ENCODE measurements at regions not wholly inside any gene's neighbourhood (a gene's known extent, or its start where the extent isn't known, plus 50 kb on each side); places are given as distances from the start of the nearest gene placed in this dataset.

GRCh38 chr5:117058740-117059139, 484.1 kb upstream of the SEMA6A start:
- in situ Hi-C loops (cut with MboI; ENCODE audit: low sequenced_read_pairs), result no loop called here

- in situ Hi-C loops (cut with MboI; ENCODE audit: low sequenced_read_pairs), result no loop called here
These were observed 480.9 kb upstream of the SEMA6A start for GRCh38 chr5:117055517-117055916.

GRCh38 chr5:117054911-117055310, 480.3 kb upstream of the SEMA6A start:
- in situ Hi-C loops (cut with MboI; ENCODE audit: low sequenced_read_pairs), result no loop called here

GRCh38 chr5:117054141-117054540, 479.5 kb upstream of the SEMA6A start:
- in situ Hi-C loops (cut with MboI; ENCODE audit: low sequenced_read_pairs), result no loop called here

- in situ Hi-C loops (cut with MboI; ENCODE audit: low sequenced_read_pairs), result no loop called here
These were observed 467.4 kb upstream of the SEMA6A start for GRCh38 chr5:117041926-117042595.

GRCh38 chr5:117039035-117039434, 464.4 kb upstream of the SEMA6A start:
- in situ Hi-C loops (cut with MboI; ENCODE audit: low sequenced_read_pairs), result no loop called here

- in situ Hi-C loops (cut with MboI; ENCODE audit: low sequenced_read_pairs), result no loop called here
These were observed 452.8 kb upstream of the SEMA6A start for GRCh38 chr5:117027384-117027783.

- in situ Hi-C loops (cut with MboI; ENCODE audit: low sequenced_read_pairs), result no loop called here
These were observed 446.4 kb upstream of the SEMA6A start for GRCh38 chr5:117020999-117021398.

- in situ Hi-C loops (cut with MboI; ENCODE audit: low sequenced_read_pairs), result no loop called here
These were observed 438.8 kb upstream of the SEMA6A start for GRCh38 chr5:117013280-117013877.

GRCh38 chr5:117010574-117010973, 436.0 kb upstream of the SEMA6A start:
- in situ Hi-C loops (cut with MboI; ENCODE audit: low sequenced_read_pairs), result no loop called here

- in situ Hi-C loops (cut with MboI; ENCODE audit: low sequenced_read_pairs), result no loop called here
These were observed 423.4 kb upstream of the SEMA6A start for GRCh38 chr5:116998024-116998423.

GRCh38 chr5:116992681-116993080, 418.1 kb upstream of the SEMA6A start:
- in situ Hi-C loops (cut with MboI; ENCODE audit: low sequenced_read_pairs), result no loop called here

GRCh38 chr5:116989995-116990394, 415.4 kb upstream of the SEMA6A start:
- in situ Hi-C loops (cut with MboI; ENCODE audit: low sequenced_read_pairs), result no loop called here

GRCh38 chr5:116982035-116982434, 407.4 kb upstream of the SEMA6A start:
- in situ Hi-C loops (cut with MboI; ENCODE audit: low sequenced_read_pairs), result no loop called here

- in situ Hi-C loops (cut with MboI; ENCODE audit: low sequenced_read_pairs), result no loop called here
These were observed 406.0 kb upstream of the SEMA6A start for GRCh38 chr5:116980581-116980980.

GRCh38 chr5:116976767-116977166, 402.1 kb upstream of the SEMA6A start:
- in situ Hi-C loops (cut with MboI; ENCODE audit: low sequenced_read_pairs), result no loop called here

GRCh38 chr5:116971131-116971530, 396.5 kb upstream of the SEMA6A start:
- in situ Hi-C loops (cut with MboI; ENCODE audit: low sequenced_read_pairs), result no loop called here

- in situ Hi-C loops (cut with MboI; ENCODE audit: low sequenced_read_pairs), result no loop called here
These were observed 395.7 kb upstream of the SEMA6A start for GRCh38 chr5:116970318-116970717.

GRCh38 chr5:116964438-116964837, 389.8 kb upstream of the SEMA6A start:
- in situ Hi-C loops (cut with MboI; ENCODE audit: low sequenced_read_pairs), result no loop called here

- in situ Hi-C loops (cut with MboI; ENCODE audit: low sequenced_read_pairs), result no loop called here
These were observed 386.4 kb upstream of the SEMA6A start for GRCh38 chr5:116961021-116961420.

- in situ Hi-C loops (cut with MboI; ENCODE audit: low sequenced_read_pairs), result no loop called here
These were observed 385.2 kb upstream of the SEMA6A start for GRCh38 chr5:116959843-116960242.

- in situ Hi-C loops (cut with MboI; ENCODE audit: low sequenced_read_pairs), result no loop called here
These were observed 378.8 kb upstream of the SEMA6A start for GRCh38 chr5:116953251-116953930.
